BJ (cell line): ENCODE measurements at regions not wholly inside any gene's neighbourhood (a gene's known extent, or its start where the extent isn't known, plus 50 kb on each side); places are given as distances from the start of the nearest gene placed in this dataset.
"Not testable (repeated sequence)": the region's sequence is repeated elsewhere in the genome, so short reads cannot be mapped to it uniquely, and the experiment has no call there.

Source experiments
- CTCF ChIA-PET: fragments of 350-600 bp; formaldehyde crosslinking; extraction: SDS; loops from one replicate; lab custom pipeline; 2021; ENCODE audit warnings: antibody characterized with exemption, inconsistent platforms; lab: Yijun Ruan, JAX
- POLR2A ChIA-PET: fragments of 300-600 bp; sonication (Branson Sonifier 250); formaldehyde crosslinking; extraction: SDS; loops from one replicate; lab custom pipeline; 2021; ENCODE audit warnings: antibody characterized with exemption; lab: Charles Lee
- DNase-seq: peaks from one replicate; pipeline ENCODE4 v3.0.0-alpha.2; 2011; ENCODE audit warnings: low read depth
- H3K27me3 ChIP-seq: 2 replicates; pipeline ENCODE4 v1.6.0; 2011; ENCODE audit warnings: low read length; ENCODE audit not compliant: control insufficient read depth, insufficient read depth
- H3K36me3 ChIP-seq: 2 replicates; pipeline ENCODE4 v1.5.1; 2011; ENCODE audit warnings: low read length; ENCODE audit not compliant: control insufficient read depth, insufficient read depth
- H3K4me3 ChIP-seq: 2 replicates; pipeline ENCODE4 v1.5.1; 2011; ENCODE audit warnings: low read depth, mild to moderate bottlenecking, control low read depth, low read length
- CTCF ChIP-seq: IDR thresholded peaks from 2 replicates; pipeline ENCODE4 v1.5.1; 2011; ENCODE audit warnings: low read depth, mild to moderate bottlenecking, control low read depth, inconsistent platforms, low read length, moderate library complexity; ENCODE audit not compliant: insufficient read depth

- CTCF ChIA-PET, result no interaction called here
- no peaks in the 10 kb centered on the region for H3K27me3 ChIP-seq
- TF ChIP-seq CTCF, result no peak
- H3K4me3 ChIP-seq, result no peak overlapping the region
- H3K36me3 ChIP-seq, result no peaks in the 10 kb centered on the region
- POLR2A ChIA-PET, result no interaction called here
- no peak for DNase-seq
Observed at GRCh38 chr1:232737917-232738316, 67.3 kb upstream of the MAP10 start.

GRCh38 chr1:232743999-232744398 is 61.2 kb upstream of the MAP10 start:
- TF ChIP-seq CTCF, result no peak
- CTCF ChIA-PET, result no interaction called here
- DNase-seq, result no peak
- no peak overlapping the region for H3K4me3 ChIP-seq
- no peaks in the 10 kb centered on the region for H3K27me3 ChIP-seq
- H3K36me3 ChIP-seq, result no peaks in the 10 kb centered on the region
- POLR2A ChIA-PET, result no interaction called here

GRCh38 chr1:232744847-232745246 is 60.4 kb upstream of the MAP10 start:
- Histone ChIP-seq H3K36me3 (no peaks in the 10 kb centered on the region), H3K27me3 (no peaks in the 10 kb centered on the region), H3K4me3 (no peak overlapping the region)
- ChIA-PET POLR2A (no interaction called here), CTCF (no interaction called here)
- no peak for DNase-seq
- no peak for TF ChIP-seq CTCF

GRCh38 chr1:232745698-232746097 is 59.5 kb upstream of the MAP10 start:
- H3K36me3 ChIP-seq, H3K27me3 ChIP-seq, POLR2A ChIA-PET, H3K4me3 ChIP-seq, CTCF ChIA-PET, DNase-seq: not testable (repeated sequence)

GRCh38 chr1:232748910-232749368 is 56.3 kb upstream of the MAP10 start:
- H3K4me3 ChIP-seq, result no peak overlapping the region
- no peaks in the 10 kb centered on the region for H3K27me3 ChIP-seq
- H3K36me3 ChIP-seq, result no peaks in the 10 kb centered on the region
- CTCF ChIA-PET, result no interaction called here
- TF ChIP-seq CTCF, result no peak
- POLR2A ChIA-PET, result no interaction called here
- no peak for DNase-seq

GRCh38 chr1:232751393-232752140 is 53.6 kb upstream of the MAP10 start:
- H3K4me3 ChIP-seq, result no peak overlapping the region

More at GRCh38 chr1:232751393-232752140, 53.6 kb upstream of the MAP10 start:
- POLR2A ChIA-PET, result no interaction called here
- no peaks in the 10 kb centered on the region for H3K27me3 ChIP-seq
- no peaks in the 10 kb centered on the region for H3K36me3 ChIP-seq
- CTCF ChIA-PET, result no interaction called here
- TF ChIP-seq CTCF, result no peak
- DNase-seq, result no peak
